MM.1S (cell line): ENCODE measurements at regions not wholly inside any gene's neighbourhood (a gene's known extent, or its start where the extent isn't known, plus 50 kb on each side); places are given as distances from the start of the nearest gene placed in this dataset.

Experiments used
- CTCF ChIP-seq: fragments of 300-600 bp; sonication (generic); IDR thresholded peaks from 2 replicates; pipeline ENCODE4 v1.5.1; 2016; ENCODE audit warnings: antibody characterized with exemption, low read length, mixed read lengths
- EZH2 ChIP-seq: fragments of 300-600 bp; sonication (generic); optimal IDR thresholded peaks from 2 replicates; pipeline ENCODE3; 2017; ENCODE audit warnings: low read depth, mild to moderate bottlenecking, antibody characterized with exemption, low read length, mixed read lengths

GRCh38 chr1:57797084-57797483 is 373.2 kb upstream of the DAB1 start:
- TF ChIP-seq CTCF (no peak), EZH2 (no peak)
